HUES48 (cell line): ENCODE measurements at regions not wholly inside any gene's neighbourhood (a gene's known extent, or its start where the extent isn't known, plus 50 kb on each side); places are given as distances from the start of the nearest gene placed in this dataset.

Experiments used
- H3K27ac ChIP-seq: one replicate; pipeline ENCODE4 v1.7.0; 2013; ENCODE audit warnings: low read depth, low read length, inconsistent platforms
- H3K27me3 ChIP-seq: 2 replicates; pipeline ENCODE4 v1.6.1; 2013; ENCODE audit warnings: mild to moderate bottlenecking, low read length; ENCODE audit not compliant: control insufficient read depth, insufficient read depth
- H3K36me3 ChIP-seq: 2 replicates; pipeline ENCODE4 v1.6.1; 2013; ENCODE audit warnings: low read length; ENCODE audit not compliant: control insufficient read depth, insufficient read depth
- H3K4me1 ChIP-seq: 2 replicates; pipeline ENCODE4 v1.6.1; 2013; ENCODE audit warnings: mild to moderate bottlenecking, low read length; ENCODE audit not compliant: control insufficient read depth, insufficient read depth
- H3K4me3 ChIP-seq: 2 replicates; pipeline ENCODE4 v1.5.1; 2013; ENCODE audit warnings: mild to moderate bottlenecking, low read depth, low read length
- H3K9ac ChIP-seq: 2 replicates; pipeline ENCODE4 v1.6.1; 2013; ENCODE audit warnings: mild to moderate bottlenecking, low read depth, low read length, moderate library complexity
- H3K9me3 ChIP-seq: 2 replicates; pipeline ENCODE4 v1.6.1; 2013; ENCODE audit warnings: low read length; ENCODE audit not compliant: control insufficient read depth, insufficient read depth

DNA sequence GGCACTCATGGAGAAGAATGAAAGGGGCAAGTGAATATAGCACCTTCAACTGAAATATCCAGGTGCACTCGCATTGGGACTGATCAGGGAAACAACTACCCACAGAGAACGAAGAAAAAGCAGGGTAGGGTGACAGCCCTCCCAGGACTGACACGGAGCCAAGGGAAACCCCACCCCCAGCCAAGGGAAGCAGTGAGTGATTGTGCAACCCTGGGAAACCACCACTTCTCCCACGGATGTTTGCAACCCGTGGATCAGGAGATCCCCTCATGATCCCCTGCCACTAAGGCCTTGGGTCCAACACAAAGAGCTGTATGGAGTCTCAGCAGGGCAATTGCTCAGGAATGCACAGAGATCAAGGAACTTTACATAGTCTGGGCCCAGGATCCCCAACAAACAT, 158.5 kb upstream of the HCCS start:
- Histone ChIP-seq H3K4me3 (no peak overlapping the region), H3K27me3 (no peaks in the 10 kb centered on the region), H3K9me3 (0 out of 2 replicates have a peak, but pooled peaks cover 4% of the 10 kb centered on the region), H3K9ac (no peak overlapping the region), H3K27ac (no peak overlapping the region), H3K36me3 (no peaks in the 10 kb centered on the region), H3K4me1 (peaks cover 28% of the 10 kb centered on the region)

- H3K9me3 ChIP-seq, result no peaks in the 10 kb centered on the region
- no peaks in the 10 kb centered on the region for H3K36me3 ChIP-seq
- no peak overlapping the region for H3K27ac ChIP-seq
- no peaks in the 10 kb centered on the region for H3K4me1 ChIP-seq
- no peak overlapping the region for H3K9ac ChIP-seq
- H3K4me3 ChIP-seq, result no peak overlapping the region
- H3K27me3 ChIP-seq, result no peaks in the 10 kb centered on the region
Measured at GRCh38 chrX:10965174-10965798, 145.8 kb upstream of the HCCS start.

- Histone ChIP-seq H3K9ac (no peak overlapping the region), H3K36me3 (no peaks in the 10 kb centered on the region), H3K27ac (no peak overlapping the region), H3K4me3 (no peak overlapping the region), H3K27me3 (no peaks in the 10 kb centered on the region), H3K4me1 (no peaks in the 10 kb centered on the region), H3K9me3 (no peaks in the 10 kb centered on the region)
Measured at GRCh38 chrX:10966057-10966456, 145.1 kb upstream of the HCCS start.

- H3K27me3 ChIP-seq, result no peaks in the 10 kb centered on the region
- no peak overlapping the region for H3K4me3 ChIP-seq
- H3K36me3 ChIP-seq, result no peaks in the 10 kb centered on the region
- H3K9me3 ChIP-seq, result no peaks in the 10 kb centered on the region
- H3K9ac ChIP-seq, result no peak overlapping the region
- no peak overlapping the region for H3K27ac ChIP-seq
- no peaks in the 10 kb centered on the region for H3K4me1 ChIP-seq
Measured at GRCh38 chrX:10971176-10971575, 140.0 kb upstream of the HCCS start.

DNA sequence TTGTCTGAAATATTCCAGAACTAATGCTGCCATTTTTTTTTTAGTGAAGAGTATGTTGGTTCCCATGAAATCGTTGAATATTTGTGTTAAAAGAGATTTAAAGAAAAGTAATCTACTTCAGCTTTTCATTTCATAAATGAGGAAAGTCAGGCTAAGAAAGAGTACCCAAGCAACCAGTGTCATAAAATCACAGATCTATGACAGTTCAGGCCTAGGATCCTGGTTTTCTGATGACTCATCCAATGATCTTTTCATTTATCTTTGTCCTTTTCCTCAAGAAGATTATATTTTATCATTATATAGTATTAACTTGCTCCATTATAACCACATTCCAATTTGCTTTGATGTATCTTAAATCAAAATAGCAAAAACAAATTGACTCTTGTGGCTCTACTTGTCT, 139.4 kb upstream of the HCCS start:
- no peak overlapping the region for H3K4me3 ChIP-seq
- H3K9ac ChIP-seq, result no peak overlapping the region
- H3K27me3 ChIP-seq, result no peaks in the 10 kb centered on the region
- no peaks in the 10 kb centered on the region for H3K9me3 ChIP-seq
- H3K36me3 ChIP-seq, result no peaks in the 10 kb centered on the region
- no peaks in the 10 kb centered on the region for H3K4me1 ChIP-seq
- H3K27ac ChIP-seq, result no peak overlapping the region

- Histone ChIP-seq H3K9ac (no peak overlapping the region), H3K27me3 (no peaks in the 10 kb centered on the region), H3K9me3 (no peaks in the 10 kb centered on the region), H3K27ac (no peak overlapping the region), H3K36me3 (no peaks in the 10 kb centered on the region), H3K4me3 (no peak overlapping the region), H3K4me1 (no peaks in the 10 kb centered on the region)
Measured at GRCh38 chrX:10972706-10973105, 138.4 kb upstream of the HCCS start.

- no peaks in the 10 kb centered on the region for H3K36me3 ChIP-seq
- no peaks in the 10 kb centered on the region for H3K27me3 ChIP-seq
- H3K4me3 ChIP-seq, result no peak overlapping the region
- H3K9me3 ChIP-seq, result no peaks in the 10 kb centered on the region
- no peak overlapping the region for H3K27ac ChIP-seq
- no peaks in the 10 kb centered on the region for H3K4me1 ChIP-seq
- H3K9ac ChIP-seq, result no peak overlapping the region
Measured at GRCh38 chrX:10974920-10975319, 136.2 kb upstream of the HCCS start.

DNA sequence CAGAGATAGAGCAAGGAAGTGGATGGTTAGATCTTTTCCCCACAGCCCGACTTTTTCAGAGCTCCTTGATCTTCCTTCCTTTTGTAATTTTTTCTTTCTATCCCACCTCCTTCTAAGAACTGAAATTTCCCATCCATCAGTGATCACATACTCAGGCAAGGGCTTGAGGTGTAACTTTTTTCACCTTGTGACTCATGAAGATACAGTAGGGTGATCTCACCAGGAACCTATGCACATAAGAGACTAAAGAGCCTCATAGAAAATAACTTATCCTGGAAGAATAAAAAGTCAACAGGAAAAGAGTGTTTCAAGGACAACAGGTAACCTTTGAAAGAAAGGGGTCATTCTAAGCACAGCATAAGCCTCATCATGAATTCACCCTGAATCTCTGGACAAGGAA, 131.2 kb upstream of the HCCS start:
- Histone ChIP-seq H3K36me3 (no peaks in the 10 kb centered on the region), H3K4me3 (no peak overlapping the region), H3K9me3 (no peaks in the 10 kb centered on the region), H3K27ac (no peak overlapping the region), H3K27me3 (no peaks in the 10 kb centered on the region), H3K4me1 (no peaks in the 10 kb centered on the region), H3K9ac (no peak overlapping the region)

DNA sequence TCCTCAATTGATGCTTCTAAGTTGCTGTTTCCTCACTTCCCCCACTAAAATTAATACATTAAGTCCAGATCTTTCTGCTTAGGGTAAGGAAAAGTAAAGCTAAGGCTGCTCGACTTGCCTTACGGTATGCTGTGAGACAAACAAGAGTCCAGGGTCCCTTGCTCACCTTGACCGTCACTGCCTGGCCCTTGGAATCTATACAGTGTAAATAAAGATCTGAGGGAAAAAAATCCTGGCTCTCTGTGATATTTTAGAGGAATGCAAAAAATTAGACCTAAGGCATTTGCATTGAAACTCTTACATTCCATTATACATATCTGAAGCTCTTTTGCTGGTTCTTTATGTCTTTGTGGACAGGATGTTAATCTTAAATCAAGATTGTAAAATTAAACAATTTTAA, 129.6 kb upstream of the HCCS start:
- Histone ChIP-seq H3K27me3 (no peaks in the 10 kb centered on the region), H3K4me1 (no peaks in the 10 kb centered on the region), H3K9ac (no peak overlapping the region), H3K27ac (no peak overlapping the region), H3K9me3 (no peaks in the 10 kb centered on the region), H3K4me3 (no peak overlapping the region), H3K36me3 (no peaks in the 10 kb centered on the region)

DNA sequence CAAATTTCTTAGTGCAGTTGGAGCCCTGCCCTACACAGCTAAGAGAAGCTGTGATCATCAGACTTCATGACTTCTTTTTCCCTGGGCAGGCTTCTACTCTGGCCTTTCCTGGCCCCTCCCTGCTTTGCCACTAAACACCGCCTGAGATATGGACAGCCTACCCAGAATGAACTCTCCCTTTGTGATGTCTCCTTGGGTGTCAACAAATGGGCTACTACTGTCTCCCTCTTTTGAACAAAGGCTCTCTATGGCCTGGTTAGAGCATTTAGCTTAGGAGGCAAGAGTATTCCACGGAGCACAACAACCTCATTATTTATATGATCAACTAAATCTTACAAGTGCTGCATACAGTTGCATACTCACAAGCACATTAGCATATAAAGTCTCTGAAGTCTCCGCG, 127.6 kb upstream of the HCCS start:
- H3K27me3 ChIP-seq, result no peaks in the 10 kb centered on the region
- H3K9me3 ChIP-seq, result no peaks in the 10 kb centered on the region
- no peak overlapping the region for H3K4me3 ChIP-seq
- H3K27ac ChIP-seq, result no peak overlapping the region
- H3K9ac ChIP-seq, result no peak overlapping the region
- H3K36me3 ChIP-seq, result no peaks in the 10 kb centered on the region
- H3K4me1 ChIP-seq, result no peaks in the 10 kb centered on the region

GRCh38 chrX:10984213-10984612, 126.9 kb upstream of the HCCS start:
- H3K4me3 ChIP-seq, result no peak overlapping the region
- no peaks in the 10 kb centered on the region for H3K36me3 ChIP-seq
- no peaks in the 10 kb centered on the region; the same call in 1 of the 2 replicates for H3K4me1 ChIP-seq
- H3K9ac ChIP-seq, result no peak overlapping the region
- H3K9me3 ChIP-seq, result no peaks in the 10 kb centered on the region
- no peaks in the 10 kb centered on the region for H3K27me3 ChIP-seq
- no peak overlapping the region for H3K27ac ChIP-seq

- H3K27me3 ChIP-seq, result no peaks in the 10 kb centered on the region
- no peaks in the 10 kb centered on the region for H3K9me3 ChIP-seq
- no peak overlapping the region for H3K27ac ChIP-seq
- H3K4me3 ChIP-seq, result no peak overlapping the region
- peaks cover 5% of the 10 kb centered on the region; the same call in 1 of the 2 replicates for H3K4me1 ChIP-seq
- H3K9ac ChIP-seq, result no peak overlapping the region
- H3K36me3 ChIP-seq, result no peaks in the 10 kb centered on the region
Measured at GRCh38 chrX:10986616-10987015, 124.5 kb upstream of the HCCS start.
